ENCODE measurements at regions not wholly inside any gene's neighbourhood (a gene's known extent, or its start where the extent isn't known, plus 50 kb on each side); places are given as distances from the start of the nearest gene placed in this dataset.
A peak's percentile ranks its signal among the peaks of the same experiment; 100 is the strongest.

DNA sequence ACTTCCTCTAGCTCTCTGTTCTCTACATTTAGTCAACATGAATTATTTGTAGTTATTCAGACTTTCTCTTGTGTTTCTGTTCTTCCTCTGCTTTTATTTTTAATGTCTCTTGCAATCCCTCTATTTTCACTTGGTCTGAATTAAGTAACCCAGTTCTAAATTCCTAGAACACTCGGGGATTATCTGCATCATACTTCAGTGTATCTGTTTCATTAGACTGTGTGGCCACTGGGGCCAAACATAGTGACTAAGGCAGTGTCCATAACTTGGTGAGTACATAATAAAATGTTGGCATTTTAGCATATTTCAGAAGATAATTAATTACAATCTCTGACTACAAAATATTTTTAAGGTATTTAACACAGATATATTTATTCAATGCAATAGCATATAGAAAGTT, 1087.2 kb upstream of the B3GALT2 start:
- no peak for DNase-seq (ENCODE audit: low read depth)

DNA sequence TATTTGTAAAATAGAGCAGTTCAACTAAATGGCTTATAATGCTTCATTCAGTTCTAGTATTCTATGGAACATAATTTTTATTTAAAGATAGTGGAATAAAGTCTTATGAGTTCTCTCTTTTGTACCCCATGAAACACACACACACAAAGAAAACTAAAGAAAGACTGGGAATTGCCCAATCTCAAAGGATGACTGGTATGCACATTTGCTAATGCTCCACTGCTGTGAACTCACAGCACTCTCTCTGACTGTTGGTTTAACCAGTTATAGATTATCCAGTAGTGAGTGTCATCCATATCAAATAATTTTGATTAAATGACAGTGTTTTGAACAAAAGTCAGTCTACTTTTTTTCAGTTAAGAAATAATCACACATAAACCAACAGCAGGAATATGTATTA, 1082.4 kb upstream of the B3GALT2 start:
- peak; percentile 43 for DNase-seq (ENCODE audit: low read depth)

DNA sequence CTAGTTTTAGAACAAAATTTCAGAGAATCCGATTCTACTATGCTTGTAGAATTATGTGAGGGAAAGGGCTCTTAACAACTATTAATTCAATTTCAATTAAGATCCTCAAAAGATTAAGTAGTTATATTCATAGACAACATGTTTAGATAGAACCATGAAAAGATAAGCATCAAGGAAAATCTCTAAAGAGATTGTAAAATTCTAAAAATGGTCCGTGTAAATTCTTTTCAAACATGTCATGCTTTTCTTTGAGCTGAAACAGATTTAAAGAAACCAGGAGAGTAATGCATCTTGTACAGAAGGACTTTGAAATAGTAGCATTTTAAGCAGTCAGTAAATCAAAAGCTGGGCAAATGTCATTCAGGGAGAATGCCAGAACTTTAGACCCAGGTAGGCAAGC, 1080.6 kb upstream of the B3GALT2 start:
- no peak for DNase-seq (ENCODE audit: low read depth)

DNA sequence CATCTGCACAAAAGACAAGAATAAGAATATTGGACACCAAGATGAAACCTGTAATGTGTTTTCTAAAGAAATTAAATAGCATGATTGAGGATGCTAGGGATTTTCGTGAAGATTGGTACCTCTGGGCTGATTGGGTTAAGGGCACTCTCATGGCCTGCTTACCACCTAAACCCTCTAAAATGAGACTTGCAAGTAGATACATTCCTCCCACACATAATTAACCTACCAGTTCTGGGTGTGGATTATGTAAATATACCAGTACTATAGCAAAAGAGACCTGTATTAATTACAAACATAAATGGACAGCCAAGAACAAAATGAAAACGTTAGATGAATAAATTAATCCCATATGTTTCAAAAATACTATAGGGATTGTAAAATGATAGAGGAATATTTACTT, 1069.6 kb upstream of the B3GALT2 start:
- DNase-seq (ENCODE audit: low read depth), result no peak

DNA sequence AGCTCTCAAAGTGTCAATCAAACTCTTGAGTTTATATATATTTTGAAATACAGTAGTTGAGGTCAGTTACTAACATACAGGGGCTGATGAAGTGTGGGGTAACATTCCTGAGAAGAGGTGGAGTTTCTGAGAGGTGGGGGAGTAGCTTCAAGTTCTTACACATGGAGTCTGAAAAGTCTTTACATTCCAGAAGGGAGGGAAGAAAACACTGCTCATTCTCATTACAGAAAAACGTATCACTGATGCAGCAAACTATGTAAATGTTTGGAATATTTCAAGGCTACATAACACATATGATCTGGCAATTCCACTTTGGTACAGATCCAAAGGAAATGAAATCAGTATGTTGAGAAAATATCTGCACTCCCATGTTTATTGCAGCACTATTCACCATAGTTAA, 1065.8 kb upstream of the B3GALT2 start:
- DNase-seq (ENCODE audit: low read depth), result peak; percentile 62

DNA sequence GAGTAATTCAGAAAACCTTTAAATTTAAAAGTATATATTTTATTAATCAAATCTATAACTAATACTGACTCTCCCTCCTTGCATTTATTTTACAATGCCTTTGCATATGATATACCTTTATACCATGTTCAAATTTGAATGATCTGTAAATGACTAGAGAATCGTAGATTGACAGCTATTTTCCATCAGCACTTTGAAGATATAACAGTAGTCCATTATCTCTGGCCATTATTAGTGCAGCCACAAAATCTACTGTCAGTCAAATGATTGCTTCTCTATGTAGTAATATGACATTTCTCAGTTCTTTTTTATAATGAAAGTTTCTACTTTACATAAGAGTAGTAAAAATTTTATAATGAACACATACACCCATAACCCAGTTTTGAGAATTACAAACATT, 1054.8 kb upstream of the B3GALT2 start:
- DNase-seq (ENCODE audit: low read depth), result no peak

DNA sequence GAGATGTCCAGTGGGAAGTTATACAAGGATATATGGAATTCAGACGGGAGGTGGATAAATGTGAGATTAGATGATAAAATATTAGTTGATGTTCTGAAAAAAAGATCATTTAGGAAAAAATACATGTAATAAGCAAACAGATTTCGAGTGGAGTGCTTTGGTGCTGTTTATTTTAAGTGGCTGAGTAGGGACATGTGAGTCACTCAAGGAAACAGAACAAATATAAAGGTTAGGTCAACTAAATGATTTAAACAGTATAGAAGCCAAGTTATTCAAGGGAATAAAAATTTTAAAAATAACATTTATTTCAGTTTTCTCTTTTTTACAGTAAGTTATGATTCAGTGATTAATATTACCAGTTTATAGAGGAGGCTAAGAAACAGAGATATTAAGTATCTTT, 1046.7 kb upstream of the B3GALT2 start:
- no peak for DNase-seq (ENCODE audit: low read depth)

DNA sequence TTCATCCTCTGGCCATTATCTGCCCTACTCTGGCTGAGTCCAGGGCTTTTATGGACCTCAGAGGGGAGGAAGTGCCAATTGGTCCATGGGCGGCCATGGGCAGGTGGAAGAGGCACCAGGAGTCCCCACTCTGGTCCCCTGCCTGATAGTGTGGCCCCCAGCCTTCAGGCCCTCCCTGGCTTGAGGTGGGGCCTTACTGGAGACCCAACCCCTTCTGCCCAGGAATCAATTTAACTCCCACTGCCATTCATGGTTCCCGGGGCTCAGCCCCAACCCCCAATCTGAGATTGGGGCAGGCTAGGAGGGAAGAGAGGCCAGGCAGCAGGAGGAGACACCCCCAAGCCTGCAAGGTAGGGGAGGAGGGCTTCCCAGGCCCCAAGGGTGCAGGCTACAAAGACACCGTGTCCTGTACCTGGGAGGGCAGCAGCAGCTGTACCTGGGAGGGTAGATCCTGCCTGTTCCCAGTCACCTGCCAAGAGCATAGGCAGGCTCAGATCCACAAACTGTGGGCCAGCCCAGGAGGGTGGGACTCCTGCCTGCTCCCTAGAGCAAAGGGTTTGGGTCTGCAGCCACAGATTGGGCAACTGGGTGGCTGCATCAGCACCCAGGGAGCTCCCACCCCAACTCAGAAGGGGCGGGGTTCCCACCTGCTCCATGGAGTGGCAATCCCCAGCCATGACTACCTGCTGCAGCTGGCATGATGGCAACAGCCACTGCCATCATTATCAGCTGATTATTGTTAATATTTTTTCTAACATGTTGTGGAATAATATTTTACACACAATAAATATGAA, 1044.1 kb upstream of the B3GALT2 start:
- no peak for DNase-seq (ENCODE audit: low read depth)

DNA sequence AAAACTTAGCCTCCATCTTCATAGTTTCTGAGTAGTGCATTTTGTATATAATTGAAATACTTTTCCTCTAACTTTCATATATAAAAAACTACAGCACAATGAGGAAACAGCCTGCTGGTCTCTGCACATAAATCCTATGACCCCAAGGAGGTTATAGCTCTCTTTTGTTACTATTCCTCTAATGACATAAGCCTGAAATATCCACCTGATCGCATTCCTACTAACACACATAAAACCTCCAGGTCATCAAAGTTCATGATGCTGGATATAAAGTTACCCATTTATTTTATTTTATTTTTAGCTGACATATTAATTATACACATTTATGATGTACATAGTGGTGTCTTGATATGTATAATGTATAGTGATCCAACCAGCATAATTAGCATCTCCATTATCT, 1042.0 kb upstream of the B3GALT2 start:
- no peak for DNase-seq (ENCODE audit: low read depth)

DNA sequence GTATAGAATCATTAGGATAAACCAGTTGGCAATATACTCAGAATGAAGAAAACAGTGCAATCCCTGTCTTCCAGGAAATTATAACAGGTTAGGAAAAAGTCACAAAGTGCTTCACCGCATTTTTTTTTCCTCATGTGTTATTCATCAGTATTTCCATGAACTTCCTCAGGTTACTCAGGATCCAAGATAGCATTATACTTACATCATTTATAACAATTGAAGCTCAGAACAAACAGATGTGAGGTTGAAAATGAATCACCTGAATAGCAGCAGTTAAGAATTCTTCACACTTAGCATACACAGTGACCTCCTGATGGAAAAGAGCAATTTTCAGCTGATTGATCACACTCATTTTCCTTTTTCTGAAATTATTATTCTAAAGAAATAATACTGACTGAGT, 1040.7 kb upstream of the B3GALT2 start:
- DNase-seq (ENCODE audit: low read depth), result peak; percentile 4

DNA sequence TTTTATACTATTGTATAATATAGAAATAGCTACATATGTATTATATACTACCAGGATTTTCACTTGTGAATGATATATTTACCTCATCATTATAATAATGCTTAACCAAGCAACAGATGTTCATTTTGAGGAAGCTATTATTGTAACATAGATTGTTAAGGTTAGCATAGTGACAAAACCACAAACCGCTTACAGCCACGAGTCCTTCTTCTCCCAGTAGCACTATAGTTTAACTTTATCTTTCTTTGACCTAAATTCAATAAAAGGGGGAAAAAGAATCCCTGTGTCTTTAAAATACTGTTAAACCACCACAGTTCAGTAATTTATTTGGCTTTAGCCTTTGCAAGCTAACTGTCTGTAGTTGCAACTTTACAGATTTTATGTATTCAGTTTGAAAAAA, 1039.4 kb upstream of the B3GALT2 start:
- DNase-seq (ENCODE audit: low read depth), result no peak

DNA sequence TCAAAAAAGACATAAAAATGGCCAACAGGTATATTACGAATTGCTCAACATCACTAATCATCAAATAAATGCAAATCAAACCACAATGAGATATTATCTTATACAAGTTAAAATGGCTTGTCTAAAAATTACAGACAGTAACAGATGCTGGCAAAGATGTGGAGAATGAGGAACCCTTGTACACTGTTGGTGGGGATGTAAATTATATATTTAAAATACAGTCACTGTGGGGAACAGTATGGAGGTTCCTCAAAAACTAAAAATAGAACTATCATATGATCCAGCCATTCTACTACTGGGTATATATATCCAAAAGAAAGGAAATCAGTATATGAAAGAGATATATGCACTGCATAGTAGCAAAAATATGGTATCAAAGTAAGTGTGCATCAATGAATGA, 1037.2 kb upstream of the B3GALT2 start:
- DNase-seq (ENCODE audit: low read depth), result no peak

DNA sequence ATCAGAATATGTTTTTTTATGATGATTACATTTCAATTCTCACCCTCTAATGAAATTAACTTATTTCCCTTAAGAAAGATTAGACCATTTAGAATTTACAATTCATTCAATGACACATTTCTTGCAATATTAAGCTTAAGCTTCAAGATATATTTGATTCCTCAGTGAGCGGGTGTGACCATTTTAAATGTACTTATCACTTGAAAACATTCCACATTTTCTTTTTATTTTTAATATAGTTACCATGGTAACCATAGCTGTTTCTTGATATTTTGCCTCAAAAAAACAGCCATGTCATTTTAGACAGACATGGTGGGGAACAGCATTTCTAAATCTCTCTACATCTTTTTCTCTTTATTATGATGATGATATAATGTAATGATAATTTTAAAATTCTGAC, 1029.0 kb upstream of the B3GALT2 start:
- no peak for DNase-seq (ENCODE audit: low read depth)

DNA sequence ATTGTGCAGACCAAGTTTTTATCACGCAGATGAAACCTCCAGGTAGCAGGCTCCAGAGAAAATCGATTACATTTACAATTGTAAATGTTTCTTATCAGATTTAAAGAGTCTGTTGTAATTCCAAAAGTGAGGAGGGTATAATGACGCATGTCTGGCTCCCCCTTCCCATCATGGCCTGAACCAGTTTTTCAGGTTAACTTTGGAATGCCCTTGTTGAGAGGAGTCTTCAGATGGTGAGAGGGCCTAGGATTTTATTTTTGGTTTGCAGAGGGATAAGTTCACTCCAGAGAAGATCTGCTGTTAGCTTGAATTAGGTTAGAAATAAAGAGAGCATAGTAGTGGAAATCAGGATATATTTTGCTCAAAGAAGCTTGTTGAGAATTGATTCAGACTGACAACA, 1028.3 kb upstream of the B3GALT2 start:
- DNase-seq (ENCODE audit: low read depth), result no peak

DNA sequence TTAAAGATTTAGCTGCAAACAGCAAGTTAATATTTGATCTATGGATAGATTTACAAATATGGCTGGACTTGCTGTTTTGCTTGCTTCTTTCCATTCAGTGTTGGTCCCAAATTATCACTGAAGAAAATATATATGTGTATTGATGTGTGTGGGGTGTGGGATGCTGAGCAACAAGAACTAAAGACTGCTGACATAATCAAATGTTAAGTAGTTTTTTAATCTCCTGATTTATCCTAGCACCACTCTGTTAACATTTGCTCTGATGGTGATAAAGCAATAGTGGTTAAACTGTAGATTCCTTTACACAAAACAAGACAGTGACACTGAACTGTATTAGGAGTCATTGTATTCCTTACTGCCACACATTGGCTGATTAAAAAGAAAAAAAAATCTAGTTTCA, 1023.5 kb upstream of the B3GALT2 start:
- no peak for DNase-seq (ENCODE audit: low read depth)

DNA sequence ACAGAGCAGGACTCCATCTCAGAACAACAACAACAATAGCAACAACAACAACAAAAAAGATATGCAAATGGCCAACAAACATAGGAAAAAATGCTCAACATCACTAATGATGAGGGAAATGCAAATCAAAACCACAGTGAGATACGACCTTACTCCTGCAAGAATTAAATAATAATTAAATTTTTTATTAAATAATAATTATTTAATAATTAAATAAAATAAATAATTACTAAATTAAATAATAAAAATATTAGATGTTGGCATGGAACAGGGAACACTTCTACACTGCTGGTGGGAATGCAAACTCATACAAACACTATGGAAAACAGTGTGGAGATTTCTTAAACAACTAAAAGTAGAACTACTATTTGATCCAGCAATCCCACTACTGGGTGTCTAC, 1022.3 kb upstream of the B3GALT2 start:
- DNase-seq (ENCODE audit: low read depth), result no peak

DNA sequence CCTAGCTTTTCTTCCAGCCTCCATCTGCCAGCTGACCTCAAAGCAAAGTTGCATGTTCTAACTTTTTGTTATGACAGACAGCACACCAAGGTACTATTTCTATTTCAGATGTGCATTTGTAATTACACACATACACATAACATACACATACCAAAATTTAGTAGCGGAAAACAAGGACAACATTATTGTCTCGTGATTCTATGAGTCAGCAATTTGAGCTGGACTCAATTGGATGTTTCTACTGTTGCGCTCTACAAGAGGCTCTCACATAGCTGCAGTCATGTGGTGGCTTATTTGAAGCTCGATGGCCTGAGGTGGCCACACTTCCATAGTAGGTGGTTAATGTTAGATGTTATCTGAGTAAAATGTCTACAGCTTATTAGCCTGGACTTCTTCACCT, 1010.1 kb upstream of the B3GALT2 start:
- no peak for DNase-seq (ENCODE audit: low read depth)

DNA sequence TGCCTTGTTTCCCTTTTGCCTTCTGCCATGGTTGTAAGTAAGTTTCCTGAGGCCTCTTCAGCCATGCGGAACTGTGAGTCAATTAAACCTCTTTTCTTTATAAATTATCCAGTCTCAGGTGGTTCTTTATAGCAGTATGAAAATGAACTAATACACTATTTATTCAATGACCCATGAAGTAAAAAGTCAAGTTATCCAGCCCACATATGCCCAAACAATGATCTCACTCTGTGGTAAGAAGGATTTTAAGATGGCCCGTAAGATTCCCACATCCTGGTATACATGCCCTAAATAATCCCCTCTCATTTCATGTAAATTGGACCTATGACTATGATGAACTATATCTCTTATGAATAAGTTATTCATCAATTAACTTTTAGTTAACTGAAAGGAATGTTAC, 1008.3 kb upstream of the B3GALT2 start:
- DNase-seq (ENCODE audit: low read depth), result peak; percentile 24

DNA sequence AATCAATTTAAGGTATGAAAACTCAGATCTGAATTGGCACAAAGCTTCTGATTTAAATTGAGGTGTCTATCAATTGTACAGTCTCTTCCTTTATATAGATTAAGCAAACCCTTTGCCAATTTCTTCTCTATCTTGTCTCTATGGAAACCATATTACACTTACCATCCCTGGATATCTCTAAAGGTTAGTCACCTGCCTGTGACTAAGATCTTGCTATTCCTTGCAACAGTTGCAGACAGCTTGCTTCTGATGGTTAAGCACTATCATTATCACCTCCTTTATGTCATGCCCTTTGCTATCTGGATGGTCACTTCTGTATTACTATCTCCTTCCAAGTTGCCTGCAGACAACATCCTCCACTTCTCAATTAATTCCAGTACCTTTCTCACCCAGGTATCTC, 998.6 kb upstream of the B3GALT2 start:
- DNase-seq (ENCODE audit: low read depth), result no peak

DNA sequence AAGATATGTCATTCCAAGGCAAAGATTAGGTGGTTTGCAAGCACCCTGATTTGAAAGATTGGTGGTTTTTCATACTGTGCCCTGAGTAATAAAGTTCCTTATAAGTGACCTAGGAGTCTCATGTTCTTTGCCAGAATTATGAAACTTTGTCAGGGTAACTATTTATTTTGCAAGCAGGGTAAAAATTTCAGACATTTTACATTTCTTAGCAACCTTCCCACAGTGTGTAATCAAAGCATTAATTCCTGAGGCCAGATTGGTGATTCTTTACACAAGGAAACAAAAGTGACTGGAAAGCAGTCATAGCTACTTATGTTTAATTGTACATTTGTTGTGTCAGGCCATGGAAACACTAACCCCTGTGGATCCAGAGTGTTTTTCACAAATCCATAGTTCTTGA, 998.0 kb upstream of the B3GALT2 start:
- no peak for DNase-seq (ENCODE audit: low read depth)

DNA sequence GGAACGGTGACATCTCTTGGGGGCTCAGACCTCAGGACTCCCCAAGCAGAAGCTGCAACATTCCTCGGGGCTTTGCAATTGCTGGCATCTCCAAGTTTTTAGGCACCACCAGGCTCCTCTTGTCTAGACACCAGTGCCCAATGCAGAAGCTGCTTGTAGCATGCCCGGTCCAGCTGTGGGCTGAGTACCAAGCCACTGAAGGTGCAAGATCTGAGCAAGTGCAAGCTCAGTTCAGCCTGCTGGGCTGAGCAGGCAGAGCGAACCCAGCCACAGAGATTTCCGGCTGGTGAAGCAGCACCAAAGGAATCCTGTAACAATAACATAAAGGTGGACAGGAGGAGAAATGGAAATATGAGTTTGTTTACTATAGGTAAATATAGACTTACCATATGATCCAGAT, 995.4 kb upstream of the B3GALT2 start:
- no peak for DNase-seq (ENCODE audit: low read depth)

DNA sequence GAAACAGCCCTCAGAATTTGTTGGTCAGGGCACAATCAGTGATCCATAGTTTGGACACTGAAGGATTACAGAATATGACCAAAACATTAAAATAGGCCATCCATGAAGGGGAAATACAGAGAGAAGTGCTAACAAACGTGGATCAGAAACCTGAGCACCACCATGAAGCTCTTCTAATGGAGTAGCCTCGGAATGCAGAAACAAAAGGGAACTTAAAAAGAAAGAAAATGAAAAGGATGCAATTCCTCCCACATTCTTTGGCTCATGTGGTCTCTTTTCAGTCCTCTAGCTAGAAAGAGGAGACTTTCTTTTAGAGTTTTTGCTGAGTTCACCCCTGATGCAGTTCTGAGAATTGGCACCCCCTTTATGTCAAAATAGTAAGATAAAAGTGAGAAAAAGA, 989.8 kb upstream of the B3GALT2 start:
- no peak for DNase-seq (ENCODE audit: low read depth)

DNA sequence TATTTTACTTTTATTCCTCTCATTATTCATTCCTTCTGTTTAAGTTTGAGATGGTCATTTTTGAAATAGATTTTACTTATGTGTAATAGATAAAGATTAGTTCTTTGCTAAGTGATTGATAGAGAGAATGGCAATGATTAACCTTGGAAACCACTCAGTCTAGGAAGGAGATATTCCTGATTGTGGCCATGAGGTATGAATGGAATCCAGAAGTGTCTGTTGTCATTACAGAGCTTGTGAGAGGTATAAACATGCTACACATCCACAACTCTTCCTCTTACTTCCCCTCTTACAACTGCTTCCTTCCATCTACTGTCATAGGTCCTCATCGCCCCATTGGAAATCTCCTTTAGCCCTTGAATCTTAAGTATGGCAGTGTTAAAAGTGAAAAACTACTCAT, 988.8 kb upstream of the B3GALT2 start:
- no peak for DNase-seq (ENCODE audit: low read depth)

DNA sequence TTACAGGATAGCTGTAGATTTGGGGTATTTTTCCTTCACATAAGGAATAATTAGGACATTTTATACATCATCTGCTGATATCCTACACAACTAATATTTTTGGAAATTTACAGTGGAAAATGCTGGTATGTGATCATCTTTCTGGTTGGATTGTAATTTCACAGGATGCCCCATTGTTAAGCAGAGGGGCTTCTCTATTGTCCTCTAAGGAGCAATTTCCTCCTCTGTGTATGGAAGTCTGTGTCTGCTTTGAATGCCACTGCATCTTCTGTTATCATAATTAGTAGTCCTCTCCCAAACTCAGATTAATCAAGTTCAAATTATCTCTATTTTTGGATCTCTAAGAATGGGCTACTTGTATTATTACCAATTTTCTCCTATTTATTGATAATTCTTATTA, 988.1 kb upstream of the B3GALT2 start:
- DNase-seq (ENCODE audit: low read depth), result no peak

DNA sequence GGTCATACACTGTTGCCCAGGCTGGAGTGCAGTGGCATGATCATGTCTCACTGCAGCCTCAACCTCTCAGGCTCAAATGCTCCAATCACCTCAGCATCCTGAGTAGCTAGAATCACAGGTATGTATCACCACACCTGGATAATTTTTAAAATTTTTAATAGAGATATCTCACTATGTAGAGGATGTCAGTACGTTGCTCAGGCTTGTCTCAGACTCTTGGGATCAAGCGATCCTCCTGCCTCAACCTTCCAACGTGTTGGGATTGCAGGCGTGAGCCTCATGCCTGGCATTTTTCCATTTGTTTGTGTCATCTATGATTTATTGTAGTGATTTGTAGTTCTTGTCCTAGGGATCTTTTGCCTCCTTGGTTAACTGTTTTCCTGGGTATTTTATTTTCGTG, 985.2 kb upstream of the B3GALT2 start:
- DNase-seq (ENCODE audit: low read depth), result no peak
